A549 (cell line): ENCODE measurements at regions not wholly inside any gene's neighbourhood (a gene's known extent, or its start where the extent isn't known, plus 50 kb on each side); places are given as distances from the start of the nearest gene placed in this dataset.

ENCODE experiments used
- ATAC-seq, 2 experiments: fragments of 200-7000 bp in 1 of 2; fragments of >200 bp in 1 of 2; cut with Nextera tagmentation in 1 of 2; cut with Tn5 transposase in 1 of 2; 3 replicates each; pipeline versions ENCODE4 v1.8.0 to v1.9.1; 2018 to 2020; ENCODE audit warnings: mild to moderate bottlenecking in 1 of 2, moderate library complexity in 1 of 2
- CTCF ChIA-PET: fragments of 300-600 bp; sonication (Branson Sonifier 250); formaldehyde crosslinking; extraction: SDS; loops from one replicate; lab custom pipeline; 2021; ENCODE audit warnings: antibody characterized with exemption, inconsistent platforms; lab: Yijun Ruan, JAX
- POLR2A ChIA-PET: fragments of 350-600 bp; formaldehyde crosslinking; extraction: SDS; loops from one replicate; lab custom pipeline; 2021; ENCODE audit warnings: antibody characterized with exemption, inconsistent platforms; lab: Yijun Ruan, JAX
- DNase-seq, 2 experiments: peaks; one replicate each; pipeline versions ENCODE4 v3.0.0 to v3.0.0-alpha.2; 2011 to 2016; ENCODE audit warnings: low read depth in 1 of 2, low spot score in 1 of 2
- FAIRE-seq: peaks from 2 replicates; lab custom pipeline; 2011; peaks lifted over from hg19 to GRCh38; lab: Jason Lieb, UNC
- H3K27ac ChIP-seq, 2 experiments: fragments of >200 bp; sonication (Bioruptor Twin); formaldehyde crosslinking; 3 replicates each; pipeline ENCODE4 v1.5.1; 2016 to 2017
- H3K4me1 ChIP-seq: fragments of >200 bp; sonication (Bioruptor Twin); formaldehyde crosslinking; 3 replicates; pipeline ENCODE4 v1.6.1; 2016
- H3K4me2 ChIP-seq: fragments of >200 bp; sonication (Bioruptor Twin); formaldehyde crosslinking; 3 replicates; pipeline ENCODE4 v1.6.1; 2016
- H3K4me3 ChIP-seq: fragments of >200 bp; sonication (Bioruptor Twin); formaldehyde crosslinking; 3 replicates; pipeline ENCODE4 v1.5.1; 2016
- H3K9me3 ChIP-seq: fragments of >200 bp; sonication (Bioruptor Twin); formaldehyde crosslinking; 3 replicates; pipeline ENCODE4 v1.6.1; 2016
- CEBPB ChIP-seq, 2 experiments: fragments of >200 bp in 1 of 2; sonication (Bioruptor Twin) in 1 of 2; formaldehyde crosslinking in 1 of 2; IDR thresholded peaks; 2 replicates each; pipeline ENCODE4 v1.6.1; 2012 to 2016
- CHD2 ChIP-seq: fragments of 150-350 bp; IDR thresholded peaks from 2 replicates; pipeline ENCODE4 v1.6.1; 2014; ENCODE audit warnings: low read length; ENCODE audit not compliant: partially characterized antibody
- FOSL2 ChIP-seq, 2 experiments: fragments of 450-650 bp in 1 of 2; fragments of >200 bp in 1 of 2; sonication (Bioruptor Twin) in 1 of 2; formaldehyde crosslinking; IDR thresholded peaks; 2 replicates each; pipeline versions ENCODE4 v1.5.0 to v1.6.1; 2016 to 2020; ENCODE audit warnings: mild to moderate bottlenecking in 1 of 2, moderate library complexity in 1 of 2
- HDAC2 ChIP-seq: fragments of 200-600 bp; sonication (generic); IDR thresholded peaks from 2 replicates; pipeline ENCODE4 v1.6.1; 2016
- HOXB13 ChIP-seq: fragments of 250-450 bp; sonication (Bioruptor Pico); IDR thresholded peaks from 2 replicates; pipeline ENCODE4 v1.5.0; 2020; ENCODE audit warnings: low read depth, mild to moderate bottlenecking, moderate library complexity
- JUNB ChIP-seq: fragments of >200 bp; sonication (Bioruptor Twin); formaldehyde crosslinking; IDR thresholded peaks from 2 replicates; pipeline ENCODE4 v1.6.1; 2016
- NR3C1 ChIP-seq: fragments of >200 bp; sonication (Bioruptor Twin); formaldehyde crosslinking; IDR thresholded peaks from 3 replicates; pipeline ENCODE4 v1.6.1; 2017
- POLR2AphosphoS2 ChIP-seq: conservative IDR thresholded peaks from 2 replicates; pipeline ENCODE4 v1.6.1; 2012; ENCODE audit warnings: low read length, improper control_type of control experiment, inconsistent platforms
- USF2 ChIP-seq: fragments of 450-650 bp; IDR thresholded peaks from 2 replicates; pipeline ENCODE4 v1.6.1; 2014; ENCODE audit warnings: antibody characterized with exemption
- ZSCAN20 ChIP-seq: fragments of 250-450 bp; sonication (Bioruptor Pico); IDR thresholded peaks from 2 replicates; pipeline ENCODE4 v1.8.0; 2022; ENCODE audit warnings: mild to moderate bottlenecking, moderate library complexity
- WGBS: methylation state at CpG from one replicate; pipeline ENCODE4 v1.1.6; 2017; ENCODE audit errors: missing lambda C conversion rate; 5-methylcytosine and 5-hydroxymethylcytosine counted together
- TF ChIP-seq, protein P1 (sequence below): IDR thresholded peaks from 2 replicates; pipeline ENCODE4 v1.6.1; 2012; ENCODE audit warnings: low read depth, borderline replicate concordance
- TF ChIP-seq, protein P2 (sequence below): fragments of 250-450 bp; sonication (Bioruptor Pico); IDR thresholded peaks from 2 replicates; pipeline ENCODE4 v1.5.0; 2021; ENCODE audit warnings: mild to moderate bottlenecking, moderate library complexity, borderline replicate concordance
- TF ChIP-seq, protein P3 (sequence below): fragments of 200-600 bp; sonication (generic); IDR thresholded peaks from 2 replicates; pipeline ENCODE4 v1.6.1; 2016; ENCODE audit warnings: antibody characterized with exemption, mild to moderate bottlenecking, moderate library complexity
- TF ChIP-seq, protein P4 (sequence below): fragments of 250-450 bp; sonication (Bioruptor Pico); IDR thresholded peaks from 2 replicates; pipeline ENCODE4 v1.5.0; 2020; ENCODE audit warnings: low read depth, mild to moderate bottlenecking, moderate library complexity

- no peak for TF ChIP-seq ZSCAN20 (CRISPR knock-in tag)
- no peak for TF ChIP-seq HDAC2
- no peak for TF ChIP-seq NR3C1
- TF ChIP-seq FOSL2 (IDR thresholded peaks at IDR 0.05) = no peak
- no peak for TF ChIP-seq FOSL2 (CRISPR knock-in tag; IDR thresholded peaks at IDR 0.05)
- no peak for TF ChIP-seq POLR2AphosphoS2
- no peak overlapping the region for H3K4me2 ChIP-seq
- CTCF ChIA-PET = no interaction called here
- ATAC-seq = no peak
- POLR2A ChIA-PET = no interaction called here
- no peak for DNase-seq
- no peak overlapping the region for H3K4me3 ChIP-seq
- WGBS = 33% methylated on average over 2 of the region's 2 CpGs
- H3K27ac ChIP-seq = no peak overlapping the region
- no peaks in the 10 kb centered on the region for H3K4me1 ChIP-seq
- no peaks in the 10 kb centered on the region for H3K9me3 ChIP-seq
- no peak for FAIRE-seq
Observed at GRCh38 chr16:63216696-63217423, 1180.6 kb upstream of the CDH8 start.

- ATAC-seq (no peak), FAIRE-seq (no peak)
- TF ChIP-seq, protein P1, sequence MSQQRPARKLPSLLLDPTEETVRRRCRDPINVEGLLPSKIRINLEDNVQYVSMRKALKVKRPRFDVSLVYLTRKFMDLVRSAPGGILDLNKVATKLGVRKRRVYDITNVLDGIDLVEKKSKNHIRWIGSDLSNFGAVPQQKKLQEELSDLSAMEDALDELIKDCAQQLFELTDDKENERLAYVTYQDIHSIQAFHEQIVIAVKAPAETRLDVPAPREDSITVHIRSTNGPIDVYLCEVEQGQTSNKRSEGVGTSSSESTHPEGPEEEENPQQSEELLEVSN = no peak
- TF ChIP-seq HOXB13 (CRISPR knock-in tag) = no peak
Observed at GRCh38 chr16:63201851-63202250, 1165.6 kb upstream of the CDH8 start.

DNA sequence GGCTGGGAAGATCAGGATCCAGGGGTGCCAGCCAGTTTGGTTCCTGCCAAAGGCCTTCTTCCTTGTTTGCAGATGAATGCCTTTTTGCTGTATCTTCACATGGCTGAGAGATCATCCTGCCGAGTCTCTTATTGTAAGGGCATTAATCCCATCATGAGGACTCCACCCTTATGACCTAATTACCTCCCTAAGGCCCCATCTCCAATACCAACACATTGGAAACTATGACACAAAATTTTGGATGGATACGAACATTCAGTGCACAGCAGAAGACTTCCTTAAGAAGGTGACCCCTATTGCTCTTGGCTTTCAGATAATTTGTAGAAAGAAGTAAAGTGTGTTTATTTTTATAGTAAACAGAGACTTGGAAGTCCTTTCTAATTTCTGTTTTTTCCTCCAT is 1164.7 kb upstream of the CDH8 start:
- TF ChIP-seq, protein P2, sequence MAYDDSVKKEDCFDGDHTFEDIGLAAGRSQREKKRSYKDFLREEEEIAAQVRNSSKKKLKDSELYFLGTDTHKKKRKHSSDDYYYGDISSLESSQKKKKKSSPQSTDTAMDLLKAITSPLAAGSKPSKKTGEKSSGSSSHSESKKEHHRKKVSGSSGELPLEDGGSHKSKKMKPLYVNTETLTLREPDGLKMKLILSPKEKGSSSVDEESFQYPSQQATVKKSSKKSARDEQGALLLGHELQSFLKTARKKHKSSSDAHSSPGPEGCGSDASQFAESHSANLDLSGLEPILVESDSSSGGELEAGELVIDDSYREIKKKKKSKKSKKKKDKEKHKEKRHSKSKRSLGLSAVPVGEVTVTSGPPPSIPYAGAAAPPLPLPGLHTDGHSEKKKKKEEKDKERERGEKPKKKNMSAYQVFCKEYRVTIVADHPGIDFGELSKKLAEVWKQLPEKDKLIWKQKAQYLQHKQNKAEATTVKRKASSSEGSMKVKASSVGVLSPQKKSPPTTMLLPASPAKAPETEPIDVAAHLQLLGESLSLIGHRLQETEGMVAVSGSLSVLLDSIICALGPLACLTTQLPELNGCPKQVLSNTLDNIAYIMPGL (CRISPR knock-in tag) = no peak
- TF ChIP-seq POLR2AphosphoS2 = no peak
- no peak for TF ChIP-seq USF2
- no peak for TF ChIP-seq JUNB
- no peak for TF ChIP-seq CEBPB (IDR thresholded peaks at IDR 0.05)
- TF ChIP-seq, protein P3, sequence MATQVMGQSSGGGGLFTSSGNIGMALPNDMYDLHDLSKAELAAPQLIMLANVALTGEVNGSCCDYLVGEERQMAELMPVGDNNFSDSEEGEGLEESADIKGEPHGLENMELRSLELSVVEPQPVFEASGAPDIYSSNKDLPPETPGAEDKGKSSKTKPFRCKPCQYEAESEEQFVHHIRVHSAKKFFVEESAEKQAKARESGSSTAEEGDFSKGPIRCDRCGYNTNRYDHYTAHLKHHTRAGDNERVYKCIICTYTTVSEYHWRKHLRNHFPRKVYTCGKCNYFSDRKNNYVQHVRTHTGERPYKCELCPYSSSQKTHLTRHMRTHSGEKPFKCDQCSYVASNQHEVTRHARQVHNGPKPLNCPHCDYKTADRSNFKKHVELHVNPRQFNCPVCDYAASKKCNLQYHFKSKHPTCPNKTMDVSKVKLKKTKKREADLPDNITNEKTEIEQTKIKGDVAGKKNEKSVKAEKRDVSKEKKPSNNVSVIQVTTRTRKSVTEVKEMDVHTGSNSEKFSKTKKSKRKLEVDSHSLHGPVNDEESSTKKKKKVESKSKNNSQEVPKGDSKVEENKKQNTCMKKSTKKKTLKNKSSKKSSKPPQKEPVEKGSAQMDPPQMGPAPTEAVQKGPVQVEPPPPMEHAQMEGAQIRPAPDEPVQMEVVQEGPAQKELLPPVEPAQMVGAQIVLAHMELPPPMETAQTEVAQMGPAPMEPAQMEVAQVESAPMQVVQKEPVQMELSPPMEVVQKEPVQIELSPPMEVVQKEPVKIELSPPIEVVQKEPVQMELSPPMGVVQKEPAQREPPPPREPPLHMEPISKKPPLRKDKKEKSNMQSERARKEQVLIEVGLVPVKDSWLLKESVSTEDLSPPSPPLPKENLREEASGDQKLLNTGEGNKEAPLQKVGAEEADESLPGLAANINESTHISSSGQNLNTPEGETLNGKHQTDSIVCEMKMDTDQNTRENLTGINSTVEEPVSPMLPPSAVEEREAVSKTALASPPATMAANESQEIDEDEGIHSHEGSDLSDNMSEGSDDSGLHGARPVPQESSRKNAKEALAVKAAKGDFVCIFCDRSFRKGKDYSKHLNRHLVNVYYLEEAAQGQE = no peak
- TF ChIP-seq CHD2 = no peak
- TF ChIP-seq, protein P4, sequence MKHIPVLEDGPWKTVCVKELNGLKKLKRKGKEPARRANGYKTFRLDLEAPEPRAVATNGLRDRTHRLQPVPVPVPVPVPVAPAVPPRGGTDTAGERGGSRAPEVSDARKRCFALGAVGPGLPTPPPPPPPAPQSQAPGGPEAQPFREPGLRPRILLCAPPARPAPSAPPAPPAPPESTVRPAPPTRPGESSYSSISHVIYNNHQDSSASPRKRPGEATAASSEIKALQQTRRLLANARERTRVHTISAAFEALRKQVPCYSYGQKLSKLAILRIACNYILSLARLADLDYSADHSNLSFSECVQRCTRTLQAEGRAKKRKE = no peak
- TF ChIP-seq, all 56 proteins: peak for 0
- ATAC-seq = no peak
- no peak for DNase-seq
- Histone ChIP-seq H3K4me2 (no peak overlapping the region), H3K4me3 (no peak overlapping the region), H3K4me1 (no peaks in the 10 kb centered on the region), H3K27ac (no peak overlapping the region), H3K9me3 (no peaks in the 10 kb centered on the region; the same call in 2 of the 3 replicates)
- no peak for FAIRE-seq
- CTCF ChIA-PET = no interaction called here
- POLR2A ChIA-PET = no interaction called here
- WGBS = 29% methylated on average over 2 of the region's 2 CpGs

More at GRCh38 chr16:63201851-63202250, 1165.6 kb upstream of the CDH8 start:
- Histone ChIP-seq H3K27ac (no peak overlapping the region), H3K4me3 (no peak overlapping the region), H3K4me1 (no peaks in the 10 kb centered on the region), H3K4me2 (no peak overlapping the region), H3K9me3 (no peaks in the 10 kb centered on the region; the same call in 2 of the 3 replicates)
- ChIA-PET CTCF (no interaction called here), POLR2A (no interaction called here)
- no peak for DNase-seq
